Thyroid gland (tissue), 4 donors: ENCODE measurements at regions not wholly inside any gene's neighbourhood (a gene's known extent, or its start where the extent isn't known, plus 50 kb on each side); places are given as distances from the start of the nearest gene placed in this dataset.

Experiments used
- DNase-seq, 2 donors: peaks; one replicate each; pipeline ENCODE4 v3.0.0-alpha.2; 2019
- H3K27ac ChIP-seq, 3 donors: fragments of 200-600 bp; sonication (generic); 1 replicate in 2 of 3; 2 replicates in 1 of 3; pipeline ENCODE4 v1.5.1; 2016 to 2019; ENCODE audit warnings: mild to moderate bottlenecking in 1 of 3, moderate library complexity in 1 of 3
- H3K27me3 ChIP-seq: fragments of 200-600 bp; sonication (generic); one replicate; pipeline ENCODE4 v1.5.1; 2019
- H3K36me3 ChIP-seq, 2 donors: fragments of 200-600 bp; sonication (generic); one replicate each; pipeline ENCODE4 v1.5.1; 2016 to 2019
- H3K4me1 ChIP-seq, 2 donors: fragments of 200-600 bp; sonication (generic); one replicate each; pipeline ENCODE4 v1.5.1; 2017 to 2019
- H3K4me3 ChIP-seq, 3 donors: fragments of 200-600 bp; sonication (generic); replicated peaks in 1 of 3; 1 replicate in 2 of 3; 2 replicates in 1 of 3; pipeline ENCODE4 v1.5.1; 2016; ENCODE audit warnings: mild to moderate bottlenecking in 1 of 3
- H3K9me3 ChIP-seq: fragments of 200-600 bp; sonication (generic); one replicate; pipeline ENCODE4 v1.5.1; 2017
- CTCF ChIP-seq, 6 experiments: fragments of 200-600 bp in 3 of 6; fragments of 450-650 bp in 3 of 6; sonication (generic) in 3 of 6; IDR thresholded peaks; one replicate each; pipeline ENCODE4 v1.5.1; 2016 to 2019; ENCODE audit warnings: antibody characterized with exemption in 6 of 6, mild to moderate bottlenecking in 2 of 6, inconsistent platforms in 1 of 6, moderate library complexity in 1 of 6
- POLR2A ChIP-seq, 2 donors: fragments of 450-650 bp; IDR thresholded peaks; one replicate each; pipeline ENCODE4 v1.6.1; 2017; ENCODE audit warnings: antibody characterized with exemption in 2 of 2, mild to moderate bottlenecking in 2 of 2, moderate library complexity in 1 of 2
- WGBS, 2 donors: methylation state at CpG; one replicate each; pipeline ENCODE4 v1.1.5; 2017; 5-methylcytosine and 5-hydroxymethylcytosine counted together
- intact Hi-C: fragments of 100-400 bp; cut with DNase I; formaldehyde crosslinking; loops from one replicate; pipeline ENCODE4 v1.15.1; 2023

DNA sequence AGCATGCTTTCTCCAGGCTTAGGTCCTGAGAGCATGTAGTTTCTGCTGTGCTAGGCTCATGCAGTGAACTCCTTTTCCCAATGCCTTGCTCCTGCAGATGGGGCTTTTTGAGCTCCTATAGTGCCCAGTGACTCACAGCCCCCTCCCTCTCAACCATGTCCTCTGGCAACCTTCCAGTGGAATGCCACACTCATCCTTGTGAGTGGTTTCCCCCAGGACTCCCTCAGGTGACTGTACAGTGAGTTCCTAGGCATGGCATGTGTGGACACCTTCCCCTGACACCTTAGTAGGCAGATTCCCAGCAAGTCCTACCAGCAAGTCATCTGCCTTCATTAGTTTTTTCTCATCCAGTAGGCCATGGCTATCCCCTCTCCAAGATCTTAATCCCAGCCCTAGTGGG, 72.4 kb upstream of the CXCL14 start:
- no peak for DNase-seq
- intact Hi-C loops: no loop called here
- Histone ChIP-seq H3K27ac (no peak overlapping the region), H3K4me3 (no peak overlapping the region), H3K27me3 (no peaks in the 10 kb centered on the region), H3K9me3 (no peaks in the 10 kb centered on the region), H3K4me1 (no peaks in the 10 kb centered on the region), H3K36me3 (no peaks in the 10 kb centered on the region)
- TF ChIP-seq CTCF (IDR thresholded peaks at IDR 0.05) (no peak), POLR2A (IDR thresholded peaks at IDR 0.05) (no peak)

- H3K36me3 ChIP-seq: no peaks in the 10 kb centered on the region
- 87 to 88% methylated on average over 2 of the region's 2 CpGs for WGBS, 2 donors
- intact Hi-C loops: no loop called here
- H3K4me3 ChIP-seq: no peak overlapping the region
- no peak overlapping the region for H3K27ac ChIP-seq
- no peaks in the 10 kb centered on the region for H3K27me3 ChIP-seq
- DNase-seq: no peak
- no peaks in the 10 kb centered on the region for H3K9me3 ChIP-seq
- TF ChIP-seq CTCF (IDR thresholded peaks at IDR 0.05) (no peak), POLR2A (IDR thresholded peaks at IDR 0.05) (no peak)
- peaks cover 0 to 7% of the 10 kb centered on the region in 2 donors for H3K4me1 ChIP-seq
Measured at GRCh38 chr5:135650081-135650480, 71.3 kb upstream of the CXCL14 start.

DNA sequence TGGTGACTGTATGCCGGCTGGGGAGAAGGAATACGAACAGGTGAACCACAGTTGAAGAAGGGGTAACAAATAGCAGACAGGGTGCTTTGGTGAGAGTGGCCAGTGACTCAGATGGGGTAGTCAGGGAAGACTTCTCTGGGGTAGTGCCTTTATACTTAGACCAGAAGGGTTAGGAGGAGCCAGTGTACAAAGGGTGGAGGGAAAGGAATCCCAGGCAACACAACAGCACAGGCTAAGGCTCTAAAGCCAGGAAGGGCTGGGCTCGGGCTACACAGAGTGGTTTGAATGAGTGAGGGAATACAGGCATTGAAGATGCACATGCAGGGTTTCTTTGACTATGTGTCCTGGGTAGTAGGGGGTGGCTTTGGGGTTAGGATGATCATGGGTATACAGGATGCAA, 70.6 kb upstream of the CXCL14 start:
- H3K27me3 ChIP-seq: no peaks in the 10 kb centered on the region
- H3K9me3 ChIP-seq: no peaks in the 10 kb centered on the region
- DNase-seq: no peak
- TF ChIP-seq CTCF (IDR thresholded peaks at IDR 0.05) (no peak), POLR2A (IDR thresholded peaks at IDR 0.05) (no peak)
- no peaks in the 10 kb centered on the region for H3K36me3 ChIP-seq
- WGBS, 2 donors: 89 to 98% methylated on average over 3 of the region's 3 CpGs
- intact Hi-C loops: no loop called here
- H3K27ac ChIP-seq: no peak overlapping the region
- no peak overlapping the region for H3K4me3 ChIP-seq
- peaks cover 0 to 8% of the 10 kb centered on the region in 2 donors for H3K4me1 ChIP-seq

GRCh38 chr5:135648116-135648515, 69.3 kb upstream of the CXCL14 start:
- DNase-seq: no peak
- 67 to 76% methylated on average over 2 of the region's 2 CpGs for WGBS, 2 donors
- Histone ChIP-seq H3K4me3 (no peak overlapping the region), H3K36me3 (no peaks in the 10 kb centered on the region), H3K27me3 (no peaks in the 10 kb centered on the region), H3K9me3 (no peaks in the 10 kb centered on the region), H3K27ac (no peak overlapping the region), H3K4me1 (peaks cover 0 to 8% of the 10 kb centered on the region in 2 donors)
- TF ChIP-seq POLR2A (IDR thresholded peaks at IDR 0.05) (no peak), CTCF (IDR thresholded peaks at IDR 0.05) (no peak)
- intact Hi-C loops: no loop called here

DNA sequence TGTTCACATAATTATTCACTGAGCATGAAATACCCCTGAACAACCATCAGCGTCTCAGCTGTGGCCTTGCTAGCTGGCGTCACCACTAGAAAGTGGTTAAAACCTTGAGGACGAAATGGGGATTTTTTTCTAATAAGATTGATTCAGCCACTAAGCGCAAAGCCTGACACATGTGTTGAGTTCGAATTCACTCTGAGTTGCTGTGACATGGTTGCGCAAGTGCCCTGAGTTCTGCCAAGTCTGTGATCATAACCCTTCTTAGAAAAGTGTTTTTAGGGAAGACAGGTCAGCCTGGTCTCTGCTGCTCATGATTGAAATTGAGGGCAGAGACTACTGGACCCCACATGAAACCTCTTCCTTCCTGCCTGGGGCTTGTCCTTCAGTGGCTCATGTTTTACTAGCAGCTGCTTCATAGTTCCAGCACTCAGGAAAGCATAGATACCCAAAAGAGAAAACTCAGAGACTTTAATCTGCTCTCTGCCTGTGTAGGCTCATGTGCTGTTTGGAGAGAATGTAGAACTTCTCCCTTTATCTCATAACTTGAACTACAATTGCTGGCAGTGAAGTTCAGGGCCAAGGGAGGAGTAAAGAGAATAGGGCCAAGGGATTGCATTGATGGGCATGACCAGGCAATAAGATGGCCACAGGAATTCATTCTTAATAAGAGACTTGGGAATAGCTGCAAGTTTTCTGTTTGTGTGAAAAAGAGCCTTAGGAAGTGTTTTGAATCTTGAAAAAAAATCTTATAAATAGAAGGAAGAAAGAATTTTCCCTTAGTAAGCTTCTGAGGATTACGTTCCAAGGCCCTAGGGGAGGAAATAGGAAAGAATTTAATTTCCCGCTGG, 66.8 kb upstream of the CXCL14 start:
- H3K27ac ChIP-seq: no peak overlapping the region
- H3K9me3 ChIP-seq: no peaks in the 10 kb centered on the region
- H3K36me3 ChIP-seq: no peaks in the 10 kb centered on the region
- H3K4me3 ChIP-seq: no peak overlapping the region
- WGBS, 2 donors: 70 to 81% methylated on average over 8 of the region's 8 CpGs
- H3K27me3 ChIP-seq: no peaks in the 10 kb centered on the region
- intact Hi-C loops: no loop called here
- DNase-seq: peak; percentile 9 to 21
- H3K4me1 ChIP-seq: peaks cover 0 to 8% of the 10 kb centered on the region in 2 donors
- TF ChIP-seq POLR2A (IDR thresholded peaks at IDR 0.05): no peak
- peak in 1 of 6 experiments; percentile 7 for TF ChIP-seq CTCF (IDR thresholded peaks at IDR 0.05)
